Liver (tissue), 8 donors: ENCODE measurements at regions not wholly inside any gene's neighbourhood (a gene's known extent, or its start where the extent isn't known, plus 50 kb on each side); places are given as distances from the start of the nearest gene placed in this dataset.

Experiments used
- DNase-seq: peaks from one replicate; pipeline ENCODE4 v3.0.0-alpha.2; 2017; ENCODE audit warnings: low spot score
- H3K27ac ChIP-seq, 2 donors: one replicate each; pipeline ENCODE4 v1.7.0; 2013; ENCODE audit warnings: inconsistent platforms in 2 of 2, low read length in 2 of 2, control low read depth in 1 of 2, low read depth in 1 of 2, mild to moderate bottlenecking in 1 of 2
- H3K27me3 ChIP-seq, 4 donors: one replicate each; pipeline versions ENCODE4 v1.6.1 to v1.7.0; 2013; ENCODE audit warnings: low read length in 3 of 4, inconsistent platforms in 1 of 4, mild to moderate bottlenecking in 1 of 4, moderate library complexity in 1 of 4; ENCODE audit not compliant: control insufficient read depth in 4 of 4, insufficient read depth in 4 of 4
- H3K36me3 ChIP-seq, 4 donors: one replicate each; pipeline versions ENCODE4 v1.6.1 to v1.7.0; 2013; ENCODE audit warnings: low read length in 3 of 4, mild to moderate bottlenecking in 3 of 4, low read depth in 1 of 4, moderate library complexity in 1 of 4; ENCODE audit not compliant: control insufficient read depth in 4 of 4, insufficient read depth in 3 of 4
- H3K4me1 ChIP-seq, 4 donors: one replicate each; pipeline versions ENCODE4 v1.6.1 to v1.7.0; 2013; ENCODE audit warnings: low read length in 3 of 4, mild to moderate bottlenecking in 3 of 4, moderate library complexity in 1 of 4; ENCODE audit not compliant: control insufficient read depth in 4 of 4, insufficient read depth in 4 of 4
- H3K4me3 ChIP-seq, 3 donors: one replicate each; pipeline versions ENCODE4 v1.6.1 to v1.7.0; 2013; ENCODE audit warnings: low read length in 3 of 3, control low read depth in 1 of 3, low read depth in 1 of 3, mild to moderate bottlenecking in 1 of 3
- H3K9ac ChIP-seq, 2 donors: one replicate each; pipeline ENCODE4 v1.7.0; 2013; ENCODE audit warnings: low read length in 2 of 2, mild to moderate bottlenecking in 2 of 2, moderate library complexity in 2 of 2, control low read depth in 1 of 2, low read depth in 1 of 2
- H3K9me3 ChIP-seq, 4 donors: one replicate each; pipeline versions ENCODE4 v1.6.1 to v1.7.0; 2013; ENCODE audit warnings: low read length in 3 of 4; ENCODE audit not compliant: control insufficient read depth in 4 of 4
- EGR1 ChIP-seq, 2 donors: IDR thresholded peaks; 2 replicates each; pipeline ENCODE4 v1.6.1; 2016 to 2018; ENCODE audit warnings: antibody characterized with exemption in 2 of 2, low read depth in 2 of 2
- FOXA1 ChIP-seq: IDR thresholded peaks from 2 replicates; pipeline ENCODE4 v1.6.1; 2016; ENCODE audit warnings: antibody characterized with exemption
- FOXA2 ChIP-seq: IDR thresholded peaks from 2 replicates; pipeline ENCODE4 v1.6.1; 2016; ENCODE audit warnings: antibody characterized with exemption
- GABPA ChIP-seq, 2 donors: IDR thresholded peaks in 1 of 2; conservative IDR thresholded peaks in 1 of 2; 2 replicates each; pipeline ENCODE4 v1.6.1; 2016; ENCODE audit warnings: antibody characterized with exemption in 2 of 2, mild to moderate bottlenecking in 1 of 2, moderate library complexity in 1 of 2
- HNF4A ChIP-seq, 2 donors: conservative IDR thresholded peaks; 2 replicates each; pipeline ENCODE4 v1.6.1; 2016; ENCODE audit warnings: antibody characterized with exemption in 2 of 2, mild to moderate bottlenecking in 2 of 2
- HNF4G ChIP-seq: IDR thresholded peaks from 2 replicates; pipeline ENCODE4 v1.6.1; 2016; ENCODE audit warnings: antibody characterized with exemption
- JUND ChIP-seq, 2 donors: IDR thresholded peaks; 2 replicates each; pipeline ENCODE4 v1.6.1; 2016; ENCODE audit warnings: antibody characterized with exemption in 2 of 2
- NR2F2 ChIP-seq: IDR thresholded peaks from 2 replicates; pipeline ENCODE4 v1.6.1; 2016; ENCODE audit warnings: antibody characterized with exemption
- RAD21 ChIP-seq, 2 donors: IDR thresholded peaks; 2 replicates each; pipeline ENCODE4 v1.6.1; 2016; ENCODE audit warnings: antibody characterized with exemption in 2 of 2, mild to moderate bottlenecking in 2 of 2
- RXRA ChIP-seq, 2 donors: IDR thresholded peaks; 2 replicates each; pipeline ENCODE4 v1.6.1; 2017 to 2018; ENCODE audit warnings: antibody characterized with exemption in 2 of 2, mild to moderate bottlenecking in 1 of 2
- SP1 ChIP-seq: IDR thresholded peaks from 2 replicates; pipeline ENCODE4 v1.6.1; 2018; ENCODE audit warnings: antibody characterized with exemption, mild to moderate bottlenecking
- TAF1 ChIP-seq: conservative IDR thresholded peaks from 2 replicates; pipeline ENCODE4 v1.6.1; 2016; ENCODE audit warnings: antibody characterized with exemption, mild to moderate bottlenecking
- YY1 ChIP-seq: IDR thresholded peaks from 2 replicates; pipeline ENCODE4 v1.6.1; 2016; ENCODE audit warnings: antibody characterized with exemption, mild to moderate bottlenecking
- WGBS: extraction: QIAGEN DNeasy Blood & Tissue Kit; methylation state at CpG from one replicate; pipeline ENCODE4 v1.1.7; 2013; 5-methylcytosine and 5-hydroxymethylcytosine counted together
- TF ChIP-seq, protein P1 (sequence below): fragments of 150-350 bp; IDR thresholded peaks from 2 replicates; pipeline ENCODE4 v1.5.1; 2017; ENCODE audit warnings: improper control_type of control experiment, low read depth, low read length; ENCODE audit not compliant: missing input control
- TF ChIP-seq, protein P2 (sequence below): IDR thresholded peaks from 2 replicates; pipeline ENCODE4 v1.6.1; 2016; ENCODE audit warnings: antibody characterized with exemption
- TF ChIP-seq, protein P3 (sequence below): IDR thresholded peaks from 2 replicates; pipeline ENCODE4 v1.6.1; 2016; ENCODE audit warnings: antibody characterized with exemption, mild to moderate bottlenecking
- donor health status: healthy.
- donor health status: healthy.
- donor health status: healthy.
- donor health status: healthy.
- donor health status: healthy.

DNA sequence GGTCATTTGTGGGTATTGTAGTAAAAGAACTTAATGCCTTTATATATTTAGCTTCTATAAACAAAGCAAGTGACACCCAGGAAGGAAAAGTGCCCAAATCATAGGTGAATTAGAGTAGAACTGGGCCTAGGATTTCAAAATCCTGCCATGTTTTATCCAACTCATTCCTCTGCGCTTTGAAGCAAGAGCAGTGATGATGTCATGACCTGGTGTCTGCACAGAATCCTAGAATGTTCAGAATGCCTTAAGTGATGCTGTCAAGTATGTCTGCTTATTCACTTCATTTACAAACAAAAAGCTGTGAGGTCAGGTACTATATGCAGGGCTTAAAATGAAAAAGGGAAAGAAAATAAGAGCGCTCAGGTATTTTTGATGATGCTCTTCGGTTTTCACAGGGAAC, 737.2 kb upstream of the ANKRD30A start (continued):
- TF ChIP-seq, protein P1, sequence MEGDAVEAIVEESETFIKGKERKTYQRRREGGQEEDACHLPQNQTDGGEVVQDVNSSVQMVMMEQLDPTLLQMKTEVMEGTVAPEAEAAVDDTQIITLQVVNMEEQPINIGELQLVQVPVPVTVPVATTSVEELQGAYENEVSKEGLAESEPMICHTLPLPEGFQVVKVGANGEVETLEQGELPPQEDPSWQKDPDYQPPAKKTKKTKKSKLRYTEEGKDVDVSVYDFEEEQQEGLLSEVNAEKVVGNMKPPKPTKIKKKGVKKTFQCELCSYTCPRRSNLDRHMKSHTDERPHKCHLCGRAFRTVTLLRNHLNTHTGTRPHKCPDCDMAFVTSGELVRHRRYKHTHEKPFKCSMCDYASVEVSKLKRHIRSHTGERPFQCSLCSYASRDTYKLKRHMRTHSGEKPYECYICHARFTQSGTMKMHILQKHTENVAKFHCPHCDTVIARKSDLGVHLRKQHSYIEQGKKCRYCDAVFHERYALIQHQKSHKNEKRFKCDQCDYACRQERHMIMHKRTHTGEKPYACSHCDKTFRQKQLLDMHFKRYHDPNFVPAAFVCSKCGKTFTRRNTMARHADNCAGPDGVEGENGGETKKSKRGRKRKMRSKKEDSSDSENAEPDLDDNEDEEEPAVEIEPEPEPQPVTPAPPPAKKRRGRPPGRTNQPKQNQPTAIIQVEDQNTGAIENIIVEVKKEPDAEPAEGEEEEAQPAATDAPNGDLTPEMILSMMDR = no peak
- TF ChIP-seq HNF4A (conservative IDR thresholded peaks at IDR 0.05) = no peak
- TF ChIP-seq, protein P2, sequence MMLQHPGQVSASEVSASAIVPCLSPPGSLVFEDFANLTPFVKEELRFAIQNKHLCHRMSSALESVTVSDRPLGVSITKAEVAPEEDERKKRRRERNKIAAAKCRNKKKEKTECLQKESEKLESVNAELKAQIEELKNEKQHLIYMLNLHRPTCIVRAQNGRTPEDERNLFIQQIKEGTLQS = no peak
- TF ChIP-seq FOXA2 = no peak
- TF ChIP-seq NR2F2 = no peak
- TF ChIP-seq HNF4G = no peak
- no peak for TF ChIP-seq YY1
- TF ChIP-seq GABPA (IDR thresholded peaks at IDR 0.05 in 1 of 2, conservative IDR thresholded peaks at IDR 0.05 in 1 of 2) = no peak
- TF ChIP-seq EGR1 (IDR thresholded peaks at IDR 0.05; ENCODE audit: low read depth in 2 of 2) = no peak

DNA sequence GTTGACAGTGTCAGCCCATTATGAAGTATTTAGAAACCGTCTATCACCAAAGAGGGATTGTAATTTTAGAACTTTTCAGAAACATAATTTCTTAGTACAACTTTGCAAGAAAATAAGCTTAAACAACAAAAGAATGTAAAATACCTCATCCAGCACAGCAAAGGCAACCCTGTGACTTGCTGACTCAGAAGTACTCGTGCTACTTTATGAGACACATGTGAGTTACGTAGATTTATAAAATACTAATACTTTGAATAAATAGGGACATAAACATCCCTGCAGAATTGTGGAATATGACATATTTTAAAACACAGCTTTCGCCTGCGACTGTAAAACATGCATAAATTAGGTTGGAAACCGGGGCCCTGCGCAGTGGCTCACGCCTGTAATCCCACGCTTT, 739.7 kb upstream of the ANKRD30A start:
- Histone ChIP-seq H3K27ac (no peak overlapping the region), H3K9ac (no peak overlapping the region), H3K9me3 (no peaks in the 10 kb centered on the region), H3K4me1 (no peaks in the 10 kb centered on the region), H3K36me3 (no peaks in the 10 kb centered on the region), H3K4me3 (no peak overlapping the region), H3K27me3 (no peaks in the 10 kb centered on the region)
- no peak for TF ChIP-seq JUND (IDR thresholded peaks at IDR 0.05)
- TF ChIP-seq RXRA (IDR thresholded peaks at IDR 0.05) = no peak
- no peak for TF ChIP-seq GABPA (IDR thresholded peaks at IDR 0.05 in 1 of 2, conservative IDR thresholded peaks at IDR 0.05 in 1 of 2)
- no peak for TF ChIP-seq TAF1
- no peak for TF ChIP-seq RAD21 (IDR thresholded peaks at IDR 0.05)
- TF ChIP-seq, protein P3, sequence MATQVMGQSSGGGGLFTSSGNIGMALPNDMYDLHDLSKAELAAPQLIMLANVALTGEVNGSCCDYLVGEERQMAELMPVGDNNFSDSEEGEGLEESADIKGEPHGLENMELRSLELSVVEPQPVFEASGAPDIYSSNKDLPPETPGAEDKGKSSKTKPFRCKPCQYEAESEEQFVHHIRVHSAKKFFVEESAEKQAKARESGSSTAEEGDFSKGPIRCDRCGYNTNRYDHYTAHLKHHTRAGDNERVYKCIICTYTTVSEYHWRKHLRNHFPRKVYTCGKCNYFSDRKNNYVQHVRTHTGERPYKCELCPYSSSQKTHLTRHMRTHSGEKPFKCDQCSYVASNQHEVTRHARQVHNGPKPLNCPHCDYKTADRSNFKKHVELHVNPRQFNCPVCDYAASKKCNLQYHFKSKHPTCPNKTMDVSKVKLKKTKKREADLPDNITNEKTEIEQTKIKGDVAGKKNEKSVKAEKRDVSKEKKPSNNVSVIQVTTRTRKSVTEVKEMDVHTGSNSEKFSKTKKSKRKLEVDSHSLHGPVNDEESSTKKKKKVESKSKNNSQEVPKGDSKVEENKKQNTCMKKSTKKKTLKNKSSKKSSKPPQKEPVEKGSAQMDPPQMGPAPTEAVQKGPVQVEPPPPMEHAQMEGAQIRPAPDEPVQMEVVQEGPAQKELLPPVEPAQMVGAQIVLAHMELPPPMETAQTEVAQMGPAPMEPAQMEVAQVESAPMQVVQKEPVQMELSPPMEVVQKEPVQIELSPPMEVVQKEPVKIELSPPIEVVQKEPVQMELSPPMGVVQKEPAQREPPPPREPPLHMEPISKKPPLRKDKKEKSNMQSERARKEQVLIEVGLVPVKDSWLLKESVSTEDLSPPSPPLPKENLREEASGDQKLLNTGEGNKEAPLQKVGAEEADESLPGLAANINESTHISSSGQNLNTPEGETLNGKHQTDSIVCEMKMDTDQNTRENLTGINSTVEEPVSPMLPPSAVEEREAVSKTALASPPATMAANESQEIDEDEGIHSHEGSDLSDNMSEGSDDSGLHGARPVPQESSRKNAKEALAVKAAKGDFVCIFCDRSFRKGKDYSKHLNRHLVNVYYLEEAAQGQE = no peak
- TF ChIP-seq FOXA2 = no peak
- TF ChIP-seq NR2F2 = no peak
- TF ChIP-seq SP1 = no peak
- no peak for TF ChIP-seq FOXA1
- TF ChIP-seq, protein P1 = no peak
- 89% methylated on average over 9 of the region's 9 CpGs for WGBS
- DNase-seq = no peak
